Lower leg skin (tissue), 3 donors: ENCODE measurements at regions not wholly inside any gene's neighbourhood (a gene's known extent, or its start where the extent isn't known, plus 50 kb on each side); places are given as distances from the start of the nearest gene placed in this dataset.

Experiments used
- CTCF ChIP-seq, 3 donors: fragments of 450-650 bp; IDR thresholded peaks; one replicate each; pipeline ENCODE4 v1.5.1; 2016; ENCODE audit warnings: antibody characterized with exemption in 3 of 3, mild to moderate bottlenecking in 3 of 3, moderate library complexity in 2 of 3
- POLR2A ChIP-seq, 2 donors: fragments of 450-650 bp; IDR thresholded peaks; one replicate each; pipeline ENCODE4 v1.6.1; 2016 to 2017; ENCODE audit warnings: antibody characterized with exemption in 2 of 2, mild to moderate bottlenecking in 1 of 2, moderate library complexity in 1 of 2

- TF ChIP-seq CTCF (IDR thresholded peaks at IDR 0.05): no peak
- TF ChIP-seq POLR2A (IDR thresholded peaks at IDR 0.05): no peak
Observed at GRCh38 chr4:57205580-57205979, 95.4 kb upstream of the IGFBP7 start.
